Esophagus muscularis mucosa (tissue), 3 donors: ENCODE measurements at regions not wholly inside any gene's neighbourhood (a gene's known extent, or its start where the extent isn't known, plus 50 kb on each side); places are given as distances from the start of the nearest gene placed in this dataset.

ENCODE experiments used
- POLR2A ChIP-seq: fragments of 450-650 bp; IDR thresholded peaks from one replicate; pipeline ENCODE4 v1.6.1; 2017; ENCODE audit warnings: antibody characterized with exemption, moderate library complexity, mild to moderate bottlenecking, low read depth
- POLR2AphosphoS5 ChIP-seq, 2 donors: sonication (generic); formaldehyde crosslinking; IDR thresholded peaks; one replicate each; pipeline ENCODE4 v1.6.1; 2017; ENCODE audit warnings: antibody characterized with exemption in 2 of 2
- TF ChIP-seq, protein P1 (sequence below), 3 experiments: fragments of 200-600 bp in 2 of 3; fragments of 450-650 bp in 1 of 3; sonication (generic) in 2 of 3; IDR thresholded peaks; one replicate each; pipeline ENCODE4 v1.5.1; 2017 to 2019; ENCODE audit warnings: antibody characterized with exemption in 3 of 3, mild to moderate bottlenecking in 2 of 3, moderate library complexity in 1 of 3

DNA sequence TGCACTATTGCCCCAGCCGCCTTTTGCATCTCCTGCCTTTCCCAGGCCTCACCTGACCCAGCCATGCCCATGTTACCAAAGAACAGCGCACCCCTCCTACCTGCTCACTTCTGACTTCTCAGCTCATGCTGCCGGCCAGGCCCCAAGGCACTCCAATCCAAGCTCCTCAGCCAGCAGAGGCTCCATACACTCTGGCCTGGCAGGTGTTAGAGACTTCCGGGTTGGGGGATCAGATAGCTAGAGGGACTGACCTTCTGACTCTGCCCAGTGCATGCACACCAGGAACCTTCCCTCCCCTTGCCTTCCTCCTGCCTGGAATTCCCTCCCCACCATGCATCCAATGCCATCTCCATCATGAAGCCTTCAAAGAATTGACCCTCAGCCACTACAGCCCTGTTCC lies 56.2 kb upstream of the ZMIZ1 start:
- TF ChIP-seq POLR2AphosphoS5 (IDR thresholded peaks at IDR 0.05) (no peak), POLR2A (no peak)
- TF ChIP-seq, protein P1, sequence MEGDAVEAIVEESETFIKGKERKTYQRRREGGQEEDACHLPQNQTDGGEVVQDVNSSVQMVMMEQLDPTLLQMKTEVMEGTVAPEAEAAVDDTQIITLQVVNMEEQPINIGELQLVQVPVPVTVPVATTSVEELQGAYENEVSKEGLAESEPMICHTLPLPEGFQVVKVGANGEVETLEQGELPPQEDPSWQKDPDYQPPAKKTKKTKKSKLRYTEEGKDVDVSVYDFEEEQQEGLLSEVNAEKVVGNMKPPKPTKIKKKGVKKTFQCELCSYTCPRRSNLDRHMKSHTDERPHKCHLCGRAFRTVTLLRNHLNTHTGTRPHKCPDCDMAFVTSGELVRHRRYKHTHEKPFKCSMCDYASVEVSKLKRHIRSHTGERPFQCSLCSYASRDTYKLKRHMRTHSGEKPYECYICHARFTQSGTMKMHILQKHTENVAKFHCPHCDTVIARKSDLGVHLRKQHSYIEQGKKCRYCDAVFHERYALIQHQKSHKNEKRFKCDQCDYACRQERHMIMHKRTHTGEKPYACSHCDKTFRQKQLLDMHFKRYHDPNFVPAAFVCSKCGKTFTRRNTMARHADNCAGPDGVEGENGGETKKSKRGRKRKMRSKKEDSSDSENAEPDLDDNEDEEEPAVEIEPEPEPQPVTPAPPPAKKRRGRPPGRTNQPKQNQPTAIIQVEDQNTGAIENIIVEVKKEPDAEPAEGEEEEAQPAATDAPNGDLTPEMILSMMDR (IDR thresholded peaks at IDR 0.05): no peak
